HG02678 (cell line): ENCODE measurements at regions not wholly inside any gene's neighbourhood (a gene's known extent, or its start where the extent isn't known, plus 50 kb on each side); places are given as distances from the start of the nearest gene placed in this dataset.

Experiments used
- ATAC-seq: cut with Tn5 transposase; IDR thresholded peaks from one replicate; pipeline ENCODE4 v1.9.1; 2021; ENCODE audit warnings: mild to moderate bottlenecking, moderate library complexity; ENCODE audit not compliant: unreplicated experiment

DNA sequence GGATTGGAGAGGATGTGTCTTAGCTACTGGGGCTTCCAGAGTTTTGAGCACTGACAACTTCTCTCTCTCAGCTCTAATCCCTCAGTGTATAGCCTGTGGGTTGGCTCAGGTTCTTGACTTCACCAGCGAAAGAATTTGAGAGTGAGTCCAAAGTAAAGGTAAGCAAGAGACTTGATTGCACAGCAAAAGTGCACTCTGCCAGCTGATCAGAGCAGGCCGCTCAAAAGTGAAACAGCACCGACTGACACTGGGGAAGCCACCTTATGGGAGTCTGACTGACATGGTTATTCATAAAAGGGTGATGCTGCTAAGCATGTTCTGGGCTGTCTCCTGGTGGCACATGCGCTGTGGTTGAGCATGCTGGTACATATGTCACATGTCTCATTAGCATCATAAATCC, 389.5 kb downstream of the CBLN4 start:
- ATAC-seq: no peak

DNA sequence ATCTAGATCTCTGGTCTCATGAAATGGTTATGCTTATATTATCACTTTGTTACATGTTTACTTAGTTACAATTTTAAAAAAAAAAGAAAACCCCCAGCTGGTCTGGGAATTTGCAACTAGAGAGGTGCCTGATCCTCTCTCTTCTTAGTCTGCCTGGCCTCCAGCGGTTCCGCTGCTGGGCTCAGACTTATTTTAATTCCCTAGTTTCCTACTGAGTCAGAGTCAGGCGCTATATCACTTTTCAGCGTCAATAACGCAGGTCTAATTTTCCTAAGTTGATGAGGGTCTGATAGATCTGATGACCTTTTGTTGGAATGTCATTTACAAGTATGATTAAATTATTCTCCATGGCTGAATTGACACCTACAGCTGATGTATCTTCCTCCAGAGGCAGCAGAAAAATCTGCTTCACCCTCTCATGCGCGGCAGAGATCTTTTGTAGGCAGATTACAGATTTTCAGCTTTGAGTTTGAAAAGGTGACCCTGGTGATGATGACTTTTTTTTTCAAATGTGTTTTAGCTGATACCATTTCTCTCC, 391.0 kb downstream of the CBLN4 start:
- no peak for ATAC-seq

DNA sequence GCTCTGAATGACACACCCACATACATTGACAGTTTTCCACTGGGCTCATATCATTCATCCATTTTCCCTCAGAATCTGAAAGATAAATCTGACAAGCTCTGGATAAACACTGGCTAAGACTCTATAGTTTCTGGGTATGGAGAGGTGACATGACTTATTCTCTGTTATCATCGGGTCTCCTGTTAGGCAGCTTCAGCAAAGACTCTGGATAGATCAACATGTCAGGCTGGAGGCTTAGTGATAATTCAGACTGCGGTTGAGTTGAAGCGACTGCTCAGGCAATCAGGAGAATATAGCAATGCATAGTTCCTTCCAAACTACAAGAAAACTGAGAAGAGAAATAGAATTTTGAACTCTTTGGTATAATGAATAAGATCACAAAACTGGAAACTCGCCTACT, 394.6 kb downstream of the CBLN4 start:
- no peak for ATAC-seq

DNA sequence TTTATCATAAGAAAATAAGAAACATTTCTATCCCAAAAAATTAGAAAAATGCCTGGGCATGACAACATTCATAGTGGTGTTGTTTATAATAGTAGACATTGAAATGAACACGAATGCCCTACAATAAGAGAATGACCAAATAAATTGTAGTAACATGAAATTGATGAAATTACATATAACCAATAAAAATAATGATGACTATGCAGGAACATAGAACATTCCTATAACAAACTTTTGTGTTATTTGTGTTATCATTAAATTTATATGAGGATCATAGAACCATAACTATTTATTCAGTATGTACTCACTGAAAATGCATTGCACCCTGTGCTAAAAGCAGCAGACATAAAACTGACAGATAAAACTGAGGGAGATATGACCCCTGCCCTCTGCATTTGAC, 399.7 kb downstream of the CBLN4 start:
- ATAC-seq: no peak

DNA sequence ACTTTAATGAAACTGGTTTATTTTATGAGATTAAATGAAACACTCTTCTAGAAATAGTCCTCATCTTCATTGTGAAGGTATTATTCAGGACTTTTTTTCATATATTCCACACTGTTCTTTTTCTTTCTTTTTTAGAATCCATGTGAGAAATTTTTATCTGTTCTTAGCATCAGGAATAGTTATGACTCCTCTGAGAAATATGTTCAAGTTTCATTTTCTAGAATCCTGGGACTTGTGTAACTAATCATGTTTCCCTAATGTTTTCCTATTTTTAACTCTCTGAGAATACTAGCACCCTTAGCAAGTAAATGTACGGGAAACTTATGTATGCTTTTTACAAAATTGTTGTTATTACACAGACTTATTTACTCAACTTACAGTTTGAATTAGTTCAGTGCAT, 407.8 kb downstream of the CBLN4 start:
- ATAC-seq: no peak

DNA sequence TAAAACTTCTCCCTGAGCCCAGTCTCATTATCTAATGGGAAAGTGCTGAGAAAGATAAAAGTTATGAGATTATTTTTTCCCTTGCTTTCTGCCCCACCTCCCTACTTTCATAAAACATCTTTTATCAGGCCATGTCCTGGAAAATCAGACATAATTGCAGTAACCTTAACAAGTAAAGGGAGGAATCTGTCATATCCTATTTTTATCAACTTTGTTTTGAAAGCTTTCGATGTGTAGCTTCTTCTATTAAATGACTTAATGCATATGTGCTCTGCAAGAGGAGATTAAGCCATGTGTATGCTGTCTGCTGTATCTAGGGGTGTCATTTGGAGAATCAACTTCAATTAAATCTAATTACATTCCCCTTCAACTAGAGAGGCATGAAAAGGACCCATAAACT, 408.9 kb downstream of the CBLN4 start:
- no peak for ATAC-seq

DNA sequence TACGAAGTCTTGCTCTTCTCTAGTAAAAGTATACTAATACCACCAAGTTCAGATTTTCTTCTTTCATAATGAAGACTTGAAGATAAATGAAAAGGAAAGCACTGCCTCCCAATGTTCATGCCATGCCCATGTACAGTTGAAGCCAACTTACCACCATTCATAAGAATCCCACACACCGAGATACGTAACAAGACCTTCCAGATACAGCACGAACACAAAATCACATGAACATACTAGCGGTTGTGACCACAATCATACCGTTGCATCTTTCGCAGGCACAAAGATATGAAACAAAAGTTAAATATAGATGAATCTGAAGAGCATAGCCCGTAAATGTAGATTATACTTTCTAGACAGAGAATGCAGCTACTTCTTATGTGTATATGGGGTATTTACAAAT, 412.5 kb downstream of the CBLN4 start:
- ATAC-seq: no peak

DNA sequence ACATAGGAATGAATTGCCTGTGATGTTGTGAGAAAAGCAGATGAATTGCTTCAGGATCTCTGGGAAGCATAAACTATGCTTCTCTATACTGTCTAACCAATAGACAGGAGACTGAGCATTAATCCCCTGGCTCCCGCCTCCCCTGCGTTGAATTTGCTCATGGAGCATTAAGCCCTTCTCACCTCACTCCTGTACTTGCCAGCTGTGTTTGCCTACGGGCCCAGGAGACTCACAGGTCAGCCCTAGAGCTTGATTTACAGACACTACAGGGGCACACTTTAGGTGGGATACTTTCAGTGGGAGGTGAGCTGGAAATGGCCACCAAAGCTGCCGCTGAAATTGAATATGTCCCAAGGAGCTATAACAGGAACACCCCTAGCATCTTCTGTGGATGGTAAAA, 418.7 kb downstream of the CBLN4 start:
- no peak for ATAC-seq

DNA sequence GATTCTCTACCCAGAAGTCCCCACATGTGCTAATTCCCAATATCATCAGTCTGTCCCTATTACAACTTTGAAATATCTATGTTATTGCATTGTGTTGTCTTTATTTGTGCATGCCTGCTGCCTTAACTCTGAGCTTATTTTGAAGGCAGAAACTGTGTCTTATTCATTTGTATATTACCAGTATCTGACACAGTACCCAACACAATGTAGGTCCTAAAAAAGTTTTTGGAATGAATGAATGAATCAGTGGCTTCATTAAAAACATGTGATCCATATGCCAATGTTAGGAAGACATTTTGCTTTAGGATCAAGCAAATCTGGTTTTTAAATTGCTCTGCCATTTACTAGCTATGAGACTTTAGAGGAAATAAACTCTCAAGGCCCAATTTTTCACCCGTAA, 420.4 kb downstream of the CBLN4 start:
- ATAC-seq: no peak

DNA sequence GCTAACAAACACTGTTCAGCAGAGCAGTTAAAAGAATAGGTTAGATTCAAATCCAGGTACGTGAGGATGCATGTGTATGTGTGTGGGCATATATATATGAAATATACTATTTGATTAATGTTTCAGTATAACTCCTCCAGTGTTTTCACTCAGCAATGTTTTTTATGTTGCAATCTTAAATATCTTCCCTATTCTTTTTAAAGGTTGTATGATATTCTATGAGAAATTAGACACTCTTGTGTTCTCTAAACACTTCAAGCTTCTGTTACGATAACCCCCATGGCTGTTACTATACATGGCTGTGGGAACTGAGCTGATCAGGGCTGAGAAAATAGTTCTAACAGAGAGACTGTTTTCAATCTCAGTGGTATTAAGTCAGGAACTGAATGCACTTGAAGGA, 421.0 kb downstream of the CBLN4 start:
- no peak for ATAC-seq

DNA sequence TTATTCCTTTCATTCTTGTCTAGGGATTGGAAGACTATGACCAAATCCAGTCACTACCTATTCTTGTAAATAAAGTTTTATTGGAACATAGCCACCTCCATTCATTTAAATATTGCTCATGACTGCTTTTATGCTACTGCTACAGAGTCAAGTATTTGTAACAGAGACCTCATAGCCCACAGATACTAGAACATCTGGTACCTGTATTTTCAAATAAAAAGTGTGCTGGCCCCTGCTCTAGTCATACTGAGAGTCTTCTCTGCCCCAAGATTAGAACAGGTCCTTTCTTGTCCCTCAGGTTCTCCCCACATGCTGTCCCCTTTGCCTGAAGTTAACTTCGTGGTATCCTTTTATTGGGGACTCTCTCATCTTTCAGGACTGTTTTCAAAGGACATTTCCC, 422.3 kb downstream of the CBLN4 start:
- no peak for ATAC-seq

DNA sequence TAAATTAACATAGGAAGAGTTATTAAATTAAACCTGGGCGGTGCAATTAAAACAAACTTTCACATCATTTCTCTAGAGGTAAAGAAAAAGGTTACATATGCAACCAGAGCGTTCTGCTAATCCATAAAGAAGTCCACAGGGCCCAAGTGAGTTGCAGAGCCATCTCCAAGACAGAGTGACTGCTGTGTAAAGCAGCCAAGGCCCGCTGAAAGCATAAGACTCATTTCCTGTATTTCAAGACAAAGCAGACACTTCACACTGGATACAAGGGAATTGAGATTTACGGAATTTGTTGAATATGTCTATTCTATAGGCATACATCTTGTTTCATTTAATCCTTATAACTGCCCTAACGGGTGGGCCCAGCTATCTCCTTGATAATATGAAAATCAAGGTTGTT, 422.8 kb downstream of the CBLN4 start:
- ATAC-seq: no peak

DNA sequence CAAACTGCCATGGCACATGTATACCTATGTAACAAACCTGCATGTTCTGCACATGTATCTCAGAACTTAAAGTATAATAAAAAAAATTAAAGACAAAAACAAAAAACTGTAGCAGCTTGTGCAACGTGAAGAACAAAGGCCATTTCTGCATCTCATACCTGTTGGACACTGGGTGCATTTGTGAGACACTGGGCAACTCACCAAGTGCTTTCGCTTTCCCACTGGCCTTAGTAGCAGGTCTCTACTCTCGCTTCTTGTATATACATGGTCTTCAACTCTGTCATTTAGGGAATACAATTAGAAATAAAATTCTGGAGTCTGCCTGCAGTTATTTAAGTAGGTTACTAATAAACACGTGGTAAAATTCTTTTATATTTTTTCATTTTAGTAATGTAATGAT, 423.8 kb downstream of the CBLN4 start:
- no peak for ATAC-seq

DNA sequence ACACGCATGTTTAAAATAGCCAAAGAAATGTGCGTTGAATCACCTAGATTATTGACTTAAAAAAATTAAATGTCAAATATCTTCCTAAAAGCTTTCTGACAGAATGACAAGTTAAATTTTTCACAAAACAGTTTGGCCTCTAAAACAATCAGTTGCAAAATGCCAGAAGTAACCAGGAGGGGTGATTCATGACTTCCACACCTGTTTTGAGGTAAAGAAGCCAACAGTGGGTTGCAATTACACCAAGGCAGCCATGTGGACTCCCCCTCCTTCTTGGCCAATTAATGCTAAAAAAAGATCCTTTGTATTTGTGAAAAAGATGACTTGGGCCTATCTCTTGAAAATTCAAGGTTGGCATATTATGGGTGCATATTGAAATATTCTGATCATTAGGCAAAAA, 424.8 kb downstream of the CBLN4 start:
- no peak for ATAC-seq

DNA sequence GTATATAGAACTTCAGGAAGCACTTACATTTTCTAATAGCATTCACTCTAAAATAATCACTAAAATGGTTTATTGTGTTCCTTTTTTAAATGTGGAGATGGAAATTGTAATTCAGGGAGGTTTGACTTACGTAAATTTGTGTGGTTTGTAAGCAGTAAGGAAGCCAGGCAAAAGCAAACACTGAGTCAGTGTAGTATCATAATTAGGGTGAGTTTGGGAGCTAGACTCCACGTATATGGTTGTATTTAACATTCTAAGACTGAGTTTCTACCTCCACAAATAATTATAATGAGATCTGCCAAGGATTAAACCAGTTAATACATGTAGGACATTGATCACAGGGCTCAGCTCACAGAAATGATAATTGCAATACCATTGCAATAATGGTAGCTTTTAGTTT, 425.5 kb downstream of the CBLN4 start:
- no peak for ATAC-seq

DNA sequence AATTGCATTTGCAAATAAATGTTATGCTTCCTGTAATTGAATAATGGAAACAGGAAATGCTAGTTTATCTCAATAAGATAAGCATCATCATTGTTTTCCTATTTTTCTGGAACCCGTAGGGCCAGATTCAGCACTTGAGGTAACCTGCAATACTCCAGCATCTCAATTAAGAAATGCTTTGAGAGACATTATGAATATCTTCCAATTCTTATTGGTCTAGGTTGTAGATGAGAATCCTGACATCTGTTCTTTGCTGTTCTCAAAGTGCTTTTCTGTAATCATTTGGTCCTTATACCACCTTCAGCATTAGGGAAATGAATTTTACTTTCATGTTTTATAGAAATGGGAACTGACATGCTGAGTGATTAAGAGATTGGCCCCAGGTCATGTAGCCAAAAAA, 428.3 kb downstream of the CBLN4 start:
- ATAC-seq: no peak

DNA sequence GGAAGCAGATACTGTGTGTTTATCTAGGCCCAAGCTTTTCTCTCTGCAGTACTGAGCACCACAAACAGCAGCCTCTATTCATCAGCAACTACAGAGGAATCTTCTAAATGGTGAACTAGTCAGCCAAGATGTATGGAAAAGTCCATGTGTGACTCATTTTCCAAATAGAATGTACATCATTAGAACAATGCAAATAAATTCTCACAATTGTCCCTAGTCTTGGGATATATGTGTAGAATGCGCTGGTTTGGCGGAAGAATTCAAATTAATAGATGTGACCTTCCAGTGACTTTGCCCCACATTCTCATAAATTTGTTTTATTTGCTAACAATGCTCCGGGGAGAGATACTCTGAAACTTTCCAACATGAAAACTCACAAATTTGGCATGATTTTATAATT, 436.2 kb downstream of the CBLN4 start:
- no peak for ATAC-seq

DNA sequence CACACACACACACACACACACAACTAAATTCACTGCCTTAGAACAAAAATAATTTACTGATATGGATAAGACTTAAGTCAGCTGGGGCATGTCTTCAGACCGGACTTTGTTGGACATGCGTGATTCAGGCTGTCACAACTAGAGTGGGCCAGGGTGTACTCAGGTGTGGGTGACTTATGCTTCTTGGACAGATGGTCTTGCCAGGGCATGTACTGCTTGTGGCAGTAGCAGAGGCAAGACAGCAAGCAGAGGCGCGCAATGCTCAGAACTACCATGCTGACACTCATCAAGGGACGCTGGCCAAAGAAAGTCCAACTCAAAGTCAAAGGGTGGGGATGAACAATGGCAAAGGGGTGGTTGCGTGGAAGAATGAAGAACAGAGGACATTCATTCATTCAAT, 437.5 kb downstream of the CBLN4 start:
- no peak for ATAC-seq

DNA sequence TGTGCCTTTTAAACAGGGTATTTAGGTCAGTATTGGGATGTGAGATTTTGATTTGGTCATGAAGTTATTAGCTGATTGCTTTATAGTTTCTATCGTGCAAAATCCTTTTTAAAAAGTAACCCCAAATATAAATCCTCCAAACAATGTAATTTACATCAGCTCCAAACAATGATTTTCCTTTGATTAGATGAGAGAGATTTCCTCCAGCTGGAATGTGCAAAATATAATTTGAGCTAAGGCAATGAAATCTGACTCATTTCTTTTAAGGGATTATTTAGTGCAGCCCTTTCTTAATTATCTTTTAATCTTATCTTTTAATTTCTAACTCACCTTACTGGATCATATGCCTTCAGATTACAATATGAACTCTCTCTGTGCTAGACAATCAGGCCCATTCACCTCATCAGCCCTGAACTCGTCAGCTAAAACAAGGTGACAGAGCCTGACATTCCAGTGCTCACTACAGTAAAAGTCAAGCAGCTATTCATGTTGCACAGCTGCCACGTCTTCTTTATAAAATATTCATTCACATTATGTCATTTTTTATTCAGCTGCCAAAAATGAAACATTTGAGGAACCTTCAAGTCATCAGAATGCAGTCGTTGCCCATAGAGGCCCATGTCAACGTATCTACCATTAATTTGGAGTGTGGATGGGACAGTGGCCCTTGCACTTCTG, 440.1 kb downstream of the CBLN4 start:
- ATAC-seq: no peak

DNA sequence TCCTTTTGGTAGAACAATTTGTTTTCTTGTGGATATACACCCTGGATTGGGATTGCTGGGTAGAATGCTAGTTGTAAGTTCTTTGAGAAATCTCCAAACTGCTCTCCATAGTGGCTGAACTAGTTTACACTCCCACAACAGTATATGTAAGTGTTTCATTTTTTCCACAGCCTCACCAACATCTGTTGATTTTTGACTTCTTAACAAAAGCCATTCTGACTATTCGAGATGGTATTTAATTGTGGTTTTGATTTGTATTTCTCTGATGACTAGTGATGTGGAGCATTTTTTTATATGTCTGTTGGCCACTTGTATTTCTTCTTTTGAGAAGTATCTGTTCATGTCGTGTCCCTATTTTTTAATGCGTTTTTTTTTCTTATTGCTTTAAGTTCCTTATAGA, 444.1 kb downstream of the CBLN4 start:
- no peak for ATAC-seq

DNA sequence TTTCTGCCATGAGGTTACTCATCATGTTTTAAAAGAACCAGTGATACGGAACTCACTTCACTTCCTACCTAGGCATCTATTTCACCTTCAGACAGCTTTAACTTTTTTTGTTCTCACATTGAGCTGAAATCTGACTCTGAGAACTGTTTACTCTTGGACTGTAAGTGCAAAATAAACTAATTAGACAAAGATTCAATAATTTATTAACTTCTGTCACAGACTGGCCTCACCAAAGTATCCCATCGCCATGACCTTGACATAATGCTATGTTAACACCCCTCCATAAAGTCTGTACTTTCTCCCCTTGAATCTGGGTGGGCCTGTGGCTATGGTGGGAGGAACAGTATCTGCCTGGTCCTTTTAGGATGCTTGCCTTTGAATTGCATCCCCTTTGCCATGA, 448.1 kb downstream of the CBLN4 start:
- ATAC-seq: no peak

DNA sequence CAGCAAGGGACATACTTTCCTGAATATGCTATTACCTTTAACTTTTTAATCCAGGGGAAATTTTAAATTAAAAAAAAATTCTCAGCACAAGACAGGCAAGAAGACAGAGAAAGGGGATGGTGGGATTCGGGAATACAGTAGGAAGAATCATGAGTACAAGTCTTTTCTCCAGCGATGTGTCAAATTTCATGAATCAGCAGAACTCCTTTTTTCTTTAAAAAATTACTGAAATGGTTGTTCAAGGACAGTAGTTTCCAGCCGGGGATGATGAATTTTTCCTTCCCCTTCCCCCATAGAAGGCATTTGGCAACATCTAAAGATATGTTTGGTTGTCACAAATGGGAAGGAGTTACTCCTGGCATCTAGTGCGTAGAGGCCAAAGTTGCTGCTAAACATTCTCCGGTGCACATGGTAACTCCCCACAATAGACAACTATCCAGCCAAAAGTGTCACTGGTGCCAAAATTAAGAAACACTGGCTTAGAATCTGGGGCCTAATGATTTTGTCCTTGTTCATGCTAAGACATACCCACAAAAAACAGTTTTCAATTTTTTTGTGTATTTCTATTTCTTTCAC, 450.2 kb downstream of the CBLN4 start:
- no peak for ATAC-seq

DNA sequence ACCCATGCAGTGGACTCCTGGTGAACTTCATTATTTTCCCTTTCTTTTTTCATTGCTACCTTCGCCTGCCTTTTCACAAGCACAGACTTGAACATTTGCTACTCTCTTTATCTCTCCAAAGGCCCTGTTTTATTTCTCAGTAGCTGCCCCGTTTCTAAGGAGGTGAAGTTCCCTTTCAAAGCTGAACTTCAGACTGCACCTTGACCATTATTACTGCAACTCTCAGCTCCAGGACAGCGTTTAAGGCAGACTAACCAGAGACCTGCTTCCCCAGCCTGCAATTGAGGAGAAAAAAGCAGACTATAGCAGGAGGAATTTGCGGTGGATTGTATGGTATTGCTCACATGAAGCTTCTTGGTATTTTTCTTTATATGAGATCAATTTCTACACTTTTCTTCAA, 460.7 kb downstream of the CBLN4 start:
- no peak for ATAC-seq
